IMR-90 (cell line): ENCODE measurements at regions not wholly inside any gene's neighbourhood (a gene's known extent, or its start where the extent isn't known, plus 50 kb on each side); places are given as distances from the start of the nearest gene placed in this dataset.

Source experiments
- ATAC-seq: fragments of 200-7000 bp; cut with Tn5 transposase; 2 replicates; pipeline ENCODE4 v1.9.1; 2020; ENCODE audit warnings: low read depth, mild to moderate bottlenecking, moderate library complexity
- BruUV-seq: library from RNA; stranded (reverse); fragments of 400-500 nt; replicated peaks from 2 replicates; lab custom pipeline; 2021; lab: Mats Ljungman, UMichigan
- CTCF ChIA-PET: fragments of 300-600 bp; formaldehyde crosslinking; extraction: SDS; loops from one replicate; lab custom pipeline; 2021; ENCODE audit warnings: antibody characterized with exemption; lab: Yijun Ruan, JAX
- POLR2A ChIA-PET: fragments of 300-600 bp; sonication (Branson Sonifier 250); formaldehyde crosslinking; loops from one replicate; lab custom pipeline; 2022; ENCODE audit warnings: antibody characterized with exemption; ENCODE audit not compliant: unreplicated experiment; lab: Charles Lee
- DNase-seq: peaks from one replicate; pipeline ENCODE4 v3.0.0; 2013
- H2AFZ ChIP-seq: replicated peaks from 2 replicates; pipeline ENCODE3; 2013; ENCODE audit warnings: low read length, mild to moderate bottlenecking; ENCODE audit not compliant: poor library complexity
- H2AK5ac ChIP-seq: 2 replicates; pipeline ENCODE4 v1.6.1; 2013; ENCODE audit warnings: low read depth, low read length, inconsistent platforms
- H2AK9ac ChIP-seq: replicated peaks from 2 replicates; pipeline ENCODE3; 2013; ENCODE audit warnings: mild to moderate bottlenecking, low read depth, low read length, moderate library complexity; ENCODE audit not compliant: poor library complexity
- H2BK120ac ChIP-seq: 2 replicates; pipeline ENCODE4 v1.6.1; 2013; ENCODE audit warnings: low read depth, low read length, inconsistent platforms
- H2BK15ac ChIP-seq: 3 replicates; pipeline ENCODE4 v1.6.1; 2013; ENCODE audit warnings: low read depth, low read length, inconsistent platforms
- H2BK20ac ChIP-seq: 2 replicates; pipeline ENCODE4 v1.6.1; 2013; ENCODE audit warnings: low read depth, mild to moderate bottlenecking, inconsistent platforms, low read length, moderate library complexity
- H2BK5ac ChIP-seq: 2 replicates; pipeline ENCODE4 v1.6.1; 2013; ENCODE audit warnings: mild to moderate bottlenecking, low read depth, low read length, inconsistent platforms; ENCODE audit not compliant: poor library complexity, severe bottlenecking
- H3K14ac ChIP-seq: replicated peaks from 2 replicates; pipeline ENCODE4 v1.6.1; 2013; ENCODE audit warnings: low read depth, low read length, inconsistent platforms
- H3K18ac ChIP-seq: 2 replicates; pipeline ENCODE4 v1.6.1; 2013; ENCODE audit warnings: low read depth, low read length, control low read depth
- H3K23ac ChIP-seq: 2 replicates; pipeline ENCODE4 v1.6.1; 2013; ENCODE audit warnings: low read depth, low read length, inconsistent platforms
- H3K27ac ChIP-seq: 2 replicates; pipeline ENCODE4 v1.5.1; 2013; ENCODE audit warnings: mild to moderate bottlenecking, control low read depth, low read length; ENCODE audit not compliant: insufficient read depth
- H3K27me3 ChIP-seq: 2 replicates; pipeline ENCODE4 v1.6.1; 2013; ENCODE audit warnings: low read length; ENCODE audit not compliant: control insufficient read depth, insufficient read depth
- H3K36me3 ChIP-seq: 2 replicates; pipeline ENCODE4 v1.6.1; 2013; ENCODE audit warnings: low read length, mixed read lengths; ENCODE audit not compliant: control insufficient read depth, insufficient read depth
- H3K4ac ChIP-seq: 2 replicates; pipeline ENCODE4 v1.6.1; 2013; ENCODE audit warnings: low read depth, low read length, inconsistent platforms
- H3K4me1 ChIP-seq: 2 replicates; pipeline ENCODE4 v1.6.1; 2013; ENCODE audit warnings: low read length, mixed read lengths; ENCODE audit not compliant: control insufficient read depth, insufficient read depth
- H3K4me2 ChIP-seq: 2 replicates; pipeline ENCODE4 v1.6.1; 2013; ENCODE audit warnings: low read depth, mild to moderate bottlenecking, control low read depth, low read length, moderate library complexity
- H3K4me3 ChIP-seq: 2 replicates; pipeline ENCODE4 v1.5.1; 2013; ENCODE audit warnings: low read depth, mild to moderate bottlenecking, control low read depth, low read length, moderate library complexity; ENCODE audit not compliant: insufficient read depth
- H3K56ac ChIP-seq: 2 replicates; pipeline ENCODE4 v1.6.1; 2013; ENCODE audit warnings: low read length, inconsistent platforms; ENCODE audit not compliant: insufficient read depth; ENCODE audit errors: extremely low read depth
- H3K79me1 ChIP-seq, 2 experiments: 2 replicates each; pipeline ENCODE4 v1.6.1; 2013; ENCODE audit warnings: low read length in 2 of 2, inconsistent platforms in 1 of 2, low read depth in 1 of 2
- H3K9ac ChIP-seq: 2 replicates; pipeline ENCODE4 v1.6.1; 2013; ENCODE audit warnings: low read depth, low read length, control low read depth
- H3K9me1 ChIP-seq: 2 replicates; pipeline ENCODE4 v1.6.1; 2013; ENCODE audit warnings: low read length, inconsistent platforms; ENCODE audit not compliant: insufficient read depth
- H3K9me3 ChIP-seq: 2 replicates; pipeline ENCODE4 v1.6.1; 2013; ENCODE audit warnings: low read length; ENCODE audit not compliant: control insufficient read depth, insufficient read depth
- H4K20me1 ChIP-seq: 2 replicates; pipeline ENCODE4 v1.6.1; 2013; ENCODE audit warnings: low read length, inconsistent platforms; ENCODE audit not compliant: insufficient read depth
- H4K5ac ChIP-seq: 2 replicates; pipeline ENCODE4 v1.6.1; 2013; ENCODE audit warnings: mild to moderate bottlenecking, low read depth, low read length, control low read depth
- H4K8ac ChIP-seq, 2 experiments: 2 replicates each; pipeline ENCODE4 v1.6.1; 2013; ENCODE audit warnings: low read depth in 2 of 2, low read length in 2 of 2, control low read depth in 1 of 2, inconsistent platforms in 1 of 2
- H4K91ac ChIP-seq: 2 replicates; pipeline ENCODE4 v1.6.1; 2013; ENCODE audit warnings: low read depth, low read length, inconsistent platforms; ENCODE audit not compliant: insufficient read depth
- BHLHE40 ChIP-seq: fragments of 150-350 bp; IDR thresholded peaks from 2 replicates; pipeline ENCODE4 v1.6.1; 2016; ENCODE audit warnings: mild to moderate bottlenecking, low read depth, low read length
- CHD1 ChIP-seq: IDR thresholded peaks from 2 replicates; pipeline ENCODE4 v1.6.1; 2012; ENCODE audit warnings: low read depth, low read length, improper control_type of control experiment
- ELK1 ChIP-seq: fragments of 150-350 bp; IDR thresholded peaks from 2 replicates; pipeline ENCODE4 v1.6.1; 2016; ENCODE audit warnings: low read depth, mild to moderate bottlenecking, low read length, moderate library complexity, borderline replicate concordance
- FOS ChIP-seq: fragments of 150-350 bp; IDR thresholded peaks from 2 replicates; pipeline ENCODE4 v1.6.1; 2016; ENCODE audit warnings: low read depth, low read length
- MXI1 ChIP-seq: IDR thresholded peaks from 2 replicates; pipeline ENCODE4 v1.6.1; 2012; ENCODE audit warnings: low read depth, mild to moderate bottlenecking, low read length, moderate library complexity, borderline replicate concordance
- RFX5 ChIP-seq: IDR thresholded peaks from 2 replicates; pipeline ENCODE4 v1.8.0; 2012; ENCODE audit warnings: low read depth, mild to moderate bottlenecking, low read length, moderate library complexity
- WGBS, 2 experiments: methylation state at CpG; one replicate each; pipeline versions ENCODE4 v1.1.5 to v1.1.7; 2013; ENCODE audit warnings: missing lambda C conversion rate in 2 of 2; ENCODE audit not compliant: insufficient read length in 1 of 2; ENCODE audit errors: extremely low coverage in 2 of 2; 5-methylcytosine and 5-hydroxymethylcytosine counted together
- dilution Hi-C: fragments of 300-500 bp; cut with HindIII; formaldehyde crosslinking; loops from one replicate; pipeline ENCODE4 v1.14.3; 2018; ENCODE audit warnings: low sequenced_read_pairs; ENCODE audit not compliant: unreplicated experiment
- in situ Hi-C: fragments of 300-500 bp; cut with MboI; formaldehyde crosslinking; loops from 3 replicates; pipeline ENCODE4 v1.14.3; 2019; ENCODE audit warnings: low sequenced_read_pairs, inconsistent platforms, mixed read lengths
- intact Hi-C: fragments of 100-400 bp; cut with micrococcal nuclease; formaldehyde crosslinking; loops from 2 replicates; pipeline ENCODE4 v1.10.0; 2022

GRCh38 chr12:67798768-67799167 lies 150.2 kb downstream of the DYRK2 start:
- peaks cover 7% of the 10 kb centered on the region for H3K4me1 ChIP-seq
- TF ChIP-seq BHLHE40 = no peak
- no peak for TF ChIP-seq MXI1
- no peak for TF ChIP-seq FOS
- TF ChIP-seq RFX5 = no peak
- no peak for TF ChIP-seq ELK1
- TF ChIP-seq CHD1 = no peak
- no CpG with 5 or more reads among the region's 2 CpGs for WGBS, 2 experiments
- H3K4me3 ChIP-seq = no peak overlapping the region
- H3K27me3 ChIP-seq = no peaks in the 10 kb centered on the region
- no peak overlapping the region for H3K27ac ChIP-seq
- H2BK20ac ChIP-seq = no peak overlapping the region
- H3K9me1 ChIP-seq = 0 out of 2 replicates have a peak, but pooled peaks cover 2% of the 10 kb centered on the region
- intact Hi-C loops = no loop called here
- no peaks in the 10 kb centered on the region for H3K9me3 ChIP-seq
- no peak overlapping the region for H2AFZ ChIP-seq
- ATAC-seq (no peak), DNase-seq (no peak)
- CTCF ChIA-PET = no interaction called here
- no peaks in the 10 kb centered on the region for H4K20me1 ChIP-seq
- POLR2A ChIA-PET = no interaction called here
- no peak overlapping the region for H3K4ac ChIP-seq
- no peak overlapping the region for H4K5ac ChIP-seq
- dilution Hi-C loops = no loop called here
- no peak overlapping the region for H4K8ac ChIP-seq
- no peak overlapping the region for H3K4me2 ChIP-seq
- H3K79me1 ChIP-seq = no peaks in the 10 kb centered on the region
- in situ Hi-C loops = no loop called here
- no peak overlapping the region for H3K23ac ChIP-seq
- no peaks in the 10 kb centered on the region for H3K36me3 ChIP-seq
- H3K14ac ChIP-seq = no peak overlapping the region
- H3K56ac ChIP-seq = no peak overlapping the region
- no peak overlapping the region for H2BK120ac ChIP-seq
- no peak overlapping the region for H2AK5ac ChIP-seq
- no peak overlapping the region for H4K91ac ChIP-seq
- no peak overlapping the region for H3K9ac ChIP-seq
- no TSS peak for BruUV-seq
- no peak overlapping the region for H2AK9ac ChIP-seq
- H2BK5ac ChIP-seq = no peak overlapping the region
- H2BK15ac ChIP-seq = no peak overlapping the region
- H3K18ac ChIP-seq = no peak overlapping the region
